ENCODE measurements at regions not wholly inside any gene's neighbourhood (a gene's known extent, or its start where the extent isn't known, plus 50 kb on each side); places are given as distances from the start of the nearest gene placed in this dataset.

GRCh38 chr5:68433923-68434879, 218.6 kb downstream of the PIK3R1 start:
- H3K9ac ChIP-seq (ENCODE audit: insufficient read depth in 1 of 2, low read length in 2 of 2): no peak overlapping the region
- 33 to 40% methylated on average over 27 of the region's 27 CpGs for WGBS, 2 donors
- ATAC-seq (ENCODE audit: insufficient read depth, low FRiP score): peak; percentile 84
- H3K27me3 ChIP-seq (ENCODE audit: control insufficient read depth in 3 of 3, insufficient read depth in 3 of 3, low read length in 2 of 3): no peaks in the 10 kb centered on the region
- H3K36me3 ChIP-seq (ENCODE audit: control insufficient read depth in 4 of 4, insufficient read depth in 4 of 4, low read length in 4 of 4): no peaks in the 10 kb centered on the region
- no peaks in the 10 kb centered on the region for H3K9me3 ChIP-seq (ENCODE audit: control insufficient read depth in 4 of 4, insufficient read depth in 3 of 4, low read length in 3 of 4)
- no peak overlapping the region for H3K4me3 ChIP-seq
- DNase-seq: peak; percentile 20 to 56 (median 31)
- no peak for TF ChIP-seq CTCF (IDR thresholded peaks at IDR 0.05; ENCODE audit: control extremely low read depth, extremely low read depth)
- H3K4me1 ChIP-seq (ENCODE audit: control insufficient read depth in 5 of 5, insufficient read depth in 5 of 5, low read length in 5 of 5): peaks cover 2 to 10% (median 3%) of the 10 kb centered on the region in 5 donors
- H3K27ac ChIP-seq (ENCODE audit: low read depth in 1 of 2, low read length in 1 of 2): peak overlapping the region; percentile 82 to 91

- Histone ChIP-seq H3K27me3 (ENCODE audit: control insufficient read depth in 3 of 3, insufficient read depth in 3 of 3, low read length in 2 of 3) (no peaks in the 10 kb centered on the region), H3K4me1 (ENCODE audit: control insufficient read depth in 5 of 5, insufficient read depth in 5 of 5, low read length in 5 of 5) (peaks cover 2 to 10% (median 3%) of the 10 kb centered on the region in 5 donors), H3K27ac (ENCODE audit: low read depth in 1 of 2, low read length in 1 of 2) (no peak overlapping the region), H3K9me3 (ENCODE audit: control insufficient read depth in 4 of 4, insufficient read depth in 3 of 4, low read length in 3 of 4) (no peaks in the 10 kb centered on the region), H3K4me3 (no peak overlapping the region), H3K9ac (ENCODE audit: insufficient read depth in 1 of 2, low read length in 2 of 2) (no peak overlapping the region), H3K36me3 (ENCODE audit: control insufficient read depth in 4 of 4, insufficient read depth in 4 of 4, low read length in 4 of 4) (no peaks in the 10 kb centered on the region)
- DNase-seq (no peak), ATAC-seq (ENCODE audit: insufficient read depth, low FRiP score) (no peak)
- TF ChIP-seq CTCF (IDR thresholded peaks at IDR 0.05; ENCODE audit: control extremely low read depth, extremely low read depth): no peak
- 56 to 67% methylated on average over 1 of the region's 1 CpG for WGBS, 2 donors
Measured at GRCh38 chr5:68435611-68436010, 220.1 kb downstream of the PIK3R1 start.

- ATAC-seq (ENCODE audit: insufficient read depth, low FRiP score): no peak
- no peaks in the 10 kb centered on the region for H3K36me3 ChIP-seq (ENCODE audit: control insufficient read depth in 4 of 4, insufficient read depth in 4 of 4, low read length in 4 of 4)
- H3K4me3 ChIP-seq: no peak overlapping the region
- peak in 1 of 3 donors; percentile 51 for DNase-seq
- H3K27ac ChIP-seq (ENCODE audit: low read depth in 1 of 2, low read length in 1 of 2): no peak overlapping the region
- H3K9ac ChIP-seq (ENCODE audit: insufficient read depth in 1 of 2, low read length in 2 of 2): no peak overlapping the region
- H3K9me3 ChIP-seq (ENCODE audit: control insufficient read depth in 4 of 4, insufficient read depth in 3 of 4, low read length in 3 of 4): no peaks in the 10 kb centered on the region
- H3K4me1 ChIP-seq (ENCODE audit: control insufficient read depth in 5 of 5, insufficient read depth in 5 of 5, low read length in 5 of 5): peaks cover 2 to 10% (median 3%) of the 10 kb centered on the region in 5 donors
- H3K27me3 ChIP-seq (ENCODE audit: control insufficient read depth in 3 of 3, insufficient read depth in 3 of 3, low read length in 2 of 3): no peaks in the 10 kb centered on the region
- TF ChIP-seq CTCF (IDR thresholded peaks at IDR 0.05; ENCODE audit: control extremely low read depth, extremely low read depth): no peak
- 77 to 86% methylated on average over 3 of the region's 3 CpGs for WGBS, 2 donors
Measured at GRCh38 chr5:68436686-68437520, 221.3 kb downstream of the PIK3R1 start.

All from lung (tissue), 11 donors.